HepG2 (cell line): ENCODE measurements at regions not wholly inside any gene's neighbourhood (a gene's known extent, or its start where the extent isn't known, plus 50 kb on each side); places are given as distances from the start of the nearest gene placed in this dataset.

Experiments
- ATAC-seq: fragments of 200-7000 bp; cut with Tn5 transposase; 3 replicates; pipeline ENCODE4 v1.9.1; 2020; ENCODE audit warnings: mild to moderate bottlenecking, moderate library complexity
- BruUV-seq: library from RNA; stranded (reverse); fragments of 400-500 nt; replicated peaks from 2 replicates; lab custom pipeline; 2021; lab: Mats Ljungman, UMichigan
- CTCF ChIA-PET: fragments of 300-600 bp; formaldehyde crosslinking; extraction: SDS; loops from one replicate; lab custom pipeline; 2021; ENCODE audit warnings: low total read pairs, inconsistent platforms, low intra/inter-chr PET ratio; lab: Yijun Ruan, JAX
- POLR2A ChIA-PET: fragments of 350-600 bp; sonication (Branson Sonifier 250); formaldehyde crosslinking; loops from one replicate; lab custom pipeline; 2020; ENCODE audit warnings: antibody characterized with exemption, inconsistent platforms; lab: Yijun Ruan, JAX
- DNase-seq: peaks from one replicate; pipeline ENCODE4 v3.0.0-alpha.2; 2015; ENCODE audit warnings: low spot score
- FAIRE-seq: peaks from 3 replicates; lab custom pipeline; 2011; peaks lifted over from hg19 to GRCh38; lab: Jason Lieb, UNC
- H2AFZ ChIP-seq: one replicate; pipeline ENCODE4 v1.6.1; 2011; ENCODE audit warnings: low read length, inconsistent platforms
- H3K27ac ChIP-seq: fragments of 300-600 bp; 3 replicates; pipeline ENCODE4 v1.8.0; 2011; ENCODE audit warnings: mixed run types, mild to moderate bottlenecking, mixed read lengths, low read length, inconsistent platforms; ENCODE audit not compliant: insufficient read depth; ENCODE audit errors: extremely low read length
- H3K27me3 ChIP-seq, 2 experiments: fragments of 200-600 bp in 1 of 2; 2 replicates in 1 of 2; 3 replicates in 1 of 2; pipeline versions ENCODE4 v1.6.0 to v1.8.0; 2011; ENCODE audit warnings: low read length in 2 of 2, mild to moderate bottlenecking in 2 of 2, moderate library complexity in 2 of 2, inconsistent platforms in 1 of 2; ENCODE audit not compliant: insufficient read depth in 2 of 2, control insufficient read depth in 1 of 2
- H3K36me3 ChIP-seq, 2 experiments: fragments of 200-600 bp in 1 of 2; replicated peaks in 1 of 2; 2 replicates in 1 of 2; 3 replicates in 1 of 2; pipeline versions ENCODE4 v1.5.1 to v1.8.0; 2011; ENCODE audit warnings: low read length in 2 of 2, inconsistent platforms in 1 of 2; ENCODE audit not compliant: insufficient read depth in 2 of 2, control insufficient read depth in 1 of 2
- H3K4me1 ChIP-seq: 2 replicates; pipeline ENCODE4 v1.5.1; 2012; ENCODE audit warnings: low read length, inconsistent platforms; ENCODE audit not compliant: insufficient read depth
- H3K4me2 ChIP-seq: 2 replicates; pipeline ENCODE4 v1.6.0; 2011; ENCODE audit warnings: low read depth, low read length, inconsistent platforms
- H3K4me3 ChIP-seq, 3 experiments: fragments of 200-600 bp in 1 of 3; sonication (generic), shearing (Covaris generic) in 1 of 3; replicated peaks in 1 of 3; 2 replicates each; pipeline ENCODE4 v1.5.1; 2011 to 2016; ENCODE audit warnings: low read length in 3 of 3, inconsistent platforms in 2 of 3, low read depth in 2 of 3, mild to moderate bottlenecking in 2 of 3, control low read depth in 1 of 3, mixed read lengths in 1 of 3; ENCODE audit not compliant: insufficient read depth in 1 of 3
- H3K79me2 ChIP-seq: one replicate; pipeline ENCODE4 v1.6.1; 2011; ENCODE audit warnings: low read length, inconsistent platforms; ENCODE audit not compliant: insufficient read depth
- H3K9ac ChIP-seq: 2 replicates; pipeline ENCODE4 v1.6.0; 2011; ENCODE audit warnings: mild to moderate bottlenecking, low read depth, low read length, inconsistent platforms; ENCODE audit not compliant: insufficient read depth
- H3K9me3 ChIP-seq: 2 replicates; pipeline ENCODE4 v1.5.1; 2012; ENCODE audit warnings: mild to moderate bottlenecking, low read length
- H4K20me1 ChIP-seq: 2 replicates; pipeline ENCODE4 v1.6.0; 2011; ENCODE audit warnings: inconsistent platforms, mild to moderate bottlenecking, low read length, moderate library complexity; ENCODE audit not compliant: insufficient read depth
- HOXA9 ChIP-seq: sonication (generic); formaldehyde crosslinking; IDR thresholded peaks from 2 replicates; pipeline ENCODE4 v1.8.1; 2022; ENCODE audit warnings: missing genetic modification reagents, mild to moderate bottlenecking, moderate library complexity, borderline replicate concordance
- ISX ChIP-seq: sonication (generic); formaldehyde crosslinking; conservative IDR thresholded peaks from 2 replicates; pipeline ENCODE4 v1.5.0; 2020; ENCODE audit warnings: missing genetic modification reagents
- MBNL3 ChIP-seq: fragments of 250-450 bp; sonication (Bioruptor Pico); conservative IDR thresholded peaks from 2 replicates; pipeline ENCODE4 v1.8.0; 2022; ENCODE audit warnings: mild to moderate bottlenecking, inconsistent platforms
- U2AF1 ChIP-seq: fragments of 200-400 bp; formaldehyde crosslinking; optimal IDR thresholded peaks from 2 replicates; pipeline ENCODE3; 2017; ENCODE audit warnings: mild to moderate bottlenecking, low read depth, low read length
- ZNF629 ChIP-seq: sonication (generic); formaldehyde crosslinking; conservative IDR thresholded peaks from 2 replicates; pipeline ENCODE4 v1.5.0; 2020; ENCODE audit warnings: missing genetic modification reagents
- ZNF768 ChIP-seq: sonication (generic); formaldehyde crosslinking; IDR thresholded peaks from 2 replicates; pipeline ENCODE4 v1.4.0; 2020; ENCODE audit warnings: missing genetic modification reagents
- WGBS: methylation state at CpG from one replicate; pipeline ENCODE4 v1.1.6; 2017; ENCODE audit warnings: low lambda C conversion rate; 5-methylcytosine and 5-hydroxymethylcytosine counted together
- in situ Hi-C: cut with HindIII; loops from 2 replicates; pipeline ENCODE4 v1.10.0; 2017; ENCODE audit warnings: low pct_unique_long_range_greater_than_20kb; ENCODE audit not compliant: extremely low pct_ligation_motif_present
- intact Hi-C: fragments of 100-400 bp; cut with micrococcal nuclease; formaldehyde crosslinking; loops from one replicate; pipeline ENCODE4 v1.10.0; 2022; ENCODE audit not compliant: unreplicated experiment

DNA sequence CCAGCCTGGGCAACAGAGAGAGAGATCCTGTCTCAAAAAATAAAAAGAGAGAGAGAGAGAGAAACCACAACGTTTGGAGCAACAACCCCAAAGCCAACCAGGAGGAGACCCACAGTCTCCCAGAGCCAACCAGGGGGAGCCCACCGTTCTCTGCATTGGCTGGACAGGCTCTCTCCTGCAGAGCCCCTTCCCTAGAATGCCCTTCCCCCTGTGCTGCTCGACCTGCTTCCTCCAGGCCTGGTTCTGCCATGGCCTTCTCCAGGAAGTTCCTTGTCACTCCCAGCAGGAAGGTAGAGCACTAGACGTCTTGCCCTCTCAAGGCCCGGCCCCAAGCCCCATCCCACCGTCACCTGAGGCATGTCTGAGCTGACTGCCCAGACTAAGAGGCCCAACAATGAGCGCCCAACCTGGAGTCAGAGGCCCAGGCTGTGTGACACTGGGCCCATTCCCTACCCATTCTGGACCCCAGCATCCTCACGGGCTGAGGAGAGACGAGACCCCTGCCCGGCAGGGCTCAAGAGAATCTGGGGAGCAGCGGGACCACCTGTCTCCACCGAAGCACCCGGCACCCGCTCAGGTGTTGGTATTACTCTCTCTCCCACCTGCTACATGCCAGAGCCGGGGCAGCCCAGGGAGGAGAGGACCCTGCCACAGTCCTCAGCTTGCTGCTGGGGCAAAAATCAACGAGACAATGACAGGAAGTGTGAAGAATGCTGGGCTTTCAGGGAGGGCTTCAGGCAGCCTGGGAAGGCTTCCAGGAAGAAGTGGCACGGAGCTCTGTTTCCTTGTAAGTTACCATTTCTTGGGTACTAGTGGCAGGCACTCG is 61.2 kb downstream of the DIO3 start:
- H3K4me3 ChIP-seq = no peak overlapping the region
- H3K79me2 ChIP-seq = no peaks in the 10 kb centered on the region
- CTCF ChIA-PET = no interaction called here
- FAIRE-seq (no peak), DNase-seq (no peak), ATAC-seq (no peak)
- no peak overlapping the region for H3K9ac ChIP-seq
- no TSS peak for BruUV-seq
- no peaks in the 10 kb centered on the region for H3K9me3 ChIP-seq
- no peak overlapping the region for H3K27ac ChIP-seq
- no peak overlapping the region for H2AFZ ChIP-seq
- POLR2A ChIA-PET = no interaction called here
- H3K27me3 ChIP-seq = peaks cover 0 to 20% of the 10 kb centered on the region in 2 experiments; a peak in 2 of 5 replicates
- H3K36me3 ChIP-seq = no peaks in the 10 kb centered on the region
- no peak for TF ChIP-seq U2AF1
- TF ChIP-seq MBNL3 (CRISPR knock-in tag) = no peak
- TF ChIP-seq ZNF768 (CRISPR knock-in tag) = peak; percentile 54; the same call in 1 of the 2 replicates
- TF ChIP-seq HOXA9 (CRISPR knock-in tag) = no peak
- H3K4me2 ChIP-seq = no peak overlapping the region
- H3K4me1 ChIP-seq = no peaks in the 10 kb centered on the region
- in situ Hi-C loops = no loop called here
- 12% methylated on average over 14 of the region's 18 CpGs for WGBS
- intact Hi-C loops = no loop called here
- no peaks in the 10 kb centered on the region for H4K20me1 ChIP-seq

DNA sequence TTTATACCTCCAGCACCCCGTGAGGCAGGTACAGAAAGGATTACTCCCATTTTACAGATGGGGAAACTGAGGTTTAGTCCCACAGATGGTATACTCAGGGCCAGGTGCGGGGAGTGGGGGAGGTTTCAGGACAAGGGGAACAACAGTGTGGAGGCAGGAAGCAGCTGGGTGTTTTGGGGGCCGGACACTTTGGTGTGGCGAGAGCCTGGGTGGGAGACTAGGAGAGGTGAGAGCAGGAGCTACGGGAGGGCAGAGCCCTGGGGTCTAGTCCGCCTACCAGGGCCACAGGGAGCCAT is 61.7 kb downstream of the DIO3 start:
- Histone ChIP-seq H3K4me1 (no peaks in the 10 kb centered on the region), H3K4me2 (no peak overlapping the region), H3K9ac (no peak overlapping the region), H3K9me3 (no peaks in the 10 kb centered on the region), H3K27me3 (peaks cover 0 to 20% of the 10 kb centered on the region in 2 experiments; a peak in 2 of 5 replicates), H4K20me1 (no peaks in the 10 kb centered on the region), H2AFZ (no peak overlapping the region), H3K27ac (no peak overlapping the region), H3K36me3 (no peaks in the 10 kb centered on the region), H3K4me3 (no peak overlapping the region), H3K79me2 (no peaks in the 10 kb centered on the region)
- TF ChIP-seq ISX (CRISPR knock-in tag) (no peak), ZNF629 (CRISPR knock-in tag) (peak; percentile 61; the same call in 1 of the 2 replicates)
- no TSS peak for BruUV-seq
- WGBS = 22% methylated on average over 6 of the region's 6 CpGs
- intact Hi-C loops (no loop called here), in situ Hi-C loops (no loop called here)
- CTCF ChIA-PET = no interaction called here
- POLR2A ChIA-PET = no interaction called here
- no peak for FAIRE-seq
- DNase-seq = no peak
- ATAC-seq = no peak
